ENCODE measurements at regions not wholly inside any gene's neighbourhood (a gene's known extent, or its start where the extent isn't known, plus 50 kb on each side); places are given as distances from the start of the nearest gene placed in this dataset.

- H3K4me1 ChIP-seq: no peaks in the 10 kb centered on the region
- no peak overlapping the region for H3K27ac ChIP-seq
- H3K27me3 ChIP-seq: no peaks in the 10 kb centered on the region
- no peaks in the 10 kb centered on the region for H3K36me3 ChIP-seq
- no peak for DNase-seq (ENCODE audit: low spot score)
- TF ChIP-seq CTCF (IDR thresholded peaks at IDR 0.05): no peak
- H3K9me3 ChIP-seq: no peaks in the 10 kb centered on the region
- no peak overlapping the region for H3K4me3 ChIP-seq
Observed at GRCh38 chr10:33498391-33498891, 164.0 kb upstream of the NRP1 start.

GRCh38 chr10:33497338-33497737 is 162.9 kb upstream of the NRP1 start:
- no peaks in the 10 kb centered on the region for H3K36me3 ChIP-seq
- no peaks in the 10 kb centered on the region for H3K9me3 ChIP-seq
- no peak for TF ChIP-seq CTCF (IDR thresholded peaks at IDR 0.05)
- no peaks in the 10 kb centered on the region for H3K27me3 ChIP-seq
- H3K4me3 ChIP-seq: no peak overlapping the region
- no peaks in the 10 kb centered on the region for H3K4me1 ChIP-seq
- no peak for DNase-seq (ENCODE audit: low spot score)
- H3K27ac ChIP-seq: no peak overlapping the region

- Histone ChIP-seq H3K4me3 (no peak overlapping the region), H3K27ac (no peak overlapping the region), H3K36me3 (no peaks in the 10 kb centered on the region), H3K27me3 (no peaks in the 10 kb centered on the region), H3K4me1 (no peaks in the 10 kb centered on the region), H3K9me3 (no peaks in the 10 kb centered on the region)
- no peak for TF ChIP-seq CTCF (IDR thresholded peaks at IDR 0.05)
- no peak for DNase-seq (ENCODE audit: low spot score)
Observed at GRCh38 chr10:33496096-33496495, 161.6 kb upstream of the NRP1 start.

GRCh38 chr10:33494694-33495265 is 160.3 kb upstream of the NRP1 start:
- no peak for TF ChIP-seq CTCF (IDR thresholded peaks at IDR 0.05)
- H3K27ac ChIP-seq: no peak overlapping the region
- H3K4me1 ChIP-seq: no peaks in the 10 kb centered on the region
- no peak for DNase-seq (ENCODE audit: low spot score)
- H3K4me3 ChIP-seq: no peak overlapping the region
- no peaks in the 10 kb centered on the region for H3K27me3 ChIP-seq
- no peaks in the 10 kb centered on the region for H3K36me3 ChIP-seq
- no peaks in the 10 kb centered on the region for H3K9me3 ChIP-seq

GRCh38 chr10:33493978-33494377 is 159.5 kb upstream of the NRP1 start:
- no peak for TF ChIP-seq CTCF (IDR thresholded peaks at IDR 0.05)
- no peak for DNase-seq (ENCODE audit: low spot score)
- H3K4me1 ChIP-seq: no peaks in the 10 kb centered on the region
- H3K27me3 ChIP-seq: no peaks in the 10 kb centered on the region
- no peak overlapping the region for H3K27ac ChIP-seq
- H3K9me3 ChIP-seq: no peaks in the 10 kb centered on the region
- no peak overlapping the region for H3K4me3 ChIP-seq
- H3K36me3 ChIP-seq: no peaks in the 10 kb centered on the region

GRCh38 chr10:33493497-33493896 is 159.0 kb upstream of the NRP1 start:
- Histone ChIP-seq H3K9me3 (no peaks in the 10 kb centered on the region), H3K4me1 (no peaks in the 10 kb centered on the region), H3K27ac (no peak overlapping the region), H3K4me3 (no peak overlapping the region), H3K27me3 (no peaks in the 10 kb centered on the region), H3K36me3 (no peaks in the 10 kb centered on the region)
- TF ChIP-seq CTCF (IDR thresholded peaks at IDR 0.05): no peak
- DNase-seq (ENCODE audit: low spot score): no peak

Data from right atrium auricular region (tissue), 2 donors.